Keratinocyte (primary cell): ENCODE measurements at regions not wholly inside any gene's neighbourhood (a gene's known extent, or its start where the extent isn't known, plus 50 kb on each side); places are given as distances from the start of the nearest gene placed in this dataset.

Source experiments
- DNase-seq: peaks from one replicate; pipeline ENCODE4 v3.0.0-alpha.2; 2011; ENCODE audit warnings: low read depth, missing footprints, low spot score
- FAIRE-seq: peaks from 2 replicates; lab custom pipeline; 2011; peaks lifted over from hg19 to GRCh38; lab: Jason Lieb, UNC
- H2AFZ ChIP-seq: 2 replicates; pipeline ENCODE4 v1.6.0; 2012; ENCODE audit warnings: low read length, control low read depth, inconsistent platforms; ENCODE audit not compliant: control insufficient read depth
- H3K27ac ChIP-seq: 2 replicates; pipeline ENCODE4 v1.5.1; 2011; ENCODE audit warnings: low read length; ENCODE audit not compliant: control insufficient read depth, insufficient read depth
- H3K27me3 ChIP-seq: 3 replicates; pipeline ENCODE4 v1.6.0; 2011; ENCODE audit warnings: low read length; ENCODE audit not compliant: control insufficient read depth, insufficient read depth; ENCODE audit errors: extremely low read depth
- H3K36me3 ChIP-seq, 2 experiments: 2 replicates in 1 of 2; 3 replicates in 1 of 2; pipeline ENCODE4 v1.5.1; 2011; ENCODE audit warnings: low read length in 2 of 2, mild to moderate bottlenecking in 1 of 2; ENCODE audit not compliant: control insufficient read depth in 2 of 2, insufficient read depth in 2 of 2; ENCODE audit errors: extremely low read depth in 1 of 2
- H3K4me1 ChIP-seq: 3 replicates; pipeline ENCODE4 v1.5.1; 2011; ENCODE audit warnings: low read length; ENCODE audit not compliant: control insufficient read depth, insufficient read depth; ENCODE audit errors: extremely low read depth
- H3K4me2 ChIP-seq: 3 replicates; pipeline ENCODE4 v1.6.0; 2011; ENCODE audit warnings: low read depth, low read length; ENCODE audit not compliant: control insufficient read depth, insufficient read depth; ENCODE audit errors: extremely low read depth
- H3K4me3 ChIP-seq, 3 experiments: fragments of 200-600 bp in 1 of 3; sonication (generic) in 1 of 3; 2 replicates in 2 of 3; 3 replicates in 1 of 3; pipeline ENCODE4 v1.5.1; 2011 to 2016; ENCODE audit warnings: low read length in 3 of 3, mild to moderate bottlenecking in 3 of 3, control low read depth in 2 of 3, inconsistent platforms in 1 of 3, low read depth in 1 of 3, mixed read lengths in 1 of 3, mixed run types in 1 of 3, moderate library complexity in 1 of 3; ENCODE audit not compliant: control insufficient read depth in 2 of 3, insufficient read depth in 2 of 3; ENCODE audit errors: extremely low read depth in 1 of 3
- H3K79me2 ChIP-seq: 2 replicates; pipeline ENCODE4 v1.6.0; 2012; ENCODE audit warnings: low read length; ENCODE audit not compliant: control insufficient read depth, insufficient read depth
- H3K9ac ChIP-seq: 3 replicates; pipeline ENCODE4 v1.6.0; 2011; ENCODE audit warnings: low read length; ENCODE audit not compliant: control insufficient read depth, insufficient read depth; ENCODE audit errors: extremely low read depth
- H3K9me1 ChIP-seq: 3 replicates; pipeline ENCODE4 v1.6.0; 2011; ENCODE audit warnings: low read length; ENCODE audit not compliant: control insufficient read depth, insufficient read depth; ENCODE audit errors: extremely low read depth
- H3K9me3 ChIP-seq: 2 replicates; pipeline ENCODE4 v1.5.1; 2012; ENCODE audit warnings: low read depth, low read length; ENCODE audit not compliant: control insufficient read depth
- H4K20me1 ChIP-seq: 3 replicates; pipeline ENCODE4 v1.6.0; 2011; ENCODE audit warnings: low read length; ENCODE audit not compliant: control insufficient read depth, insufficient read depth; ENCODE audit errors: extremely low read depth
- EZH2 ChIP-seq: IDR thresholded peaks from one replicate; pipeline ENCODE4 v1.6.1; 2012; ENCODE audit warnings: inconsistent platforms, mild to moderate bottlenecking, low read length, moderate library complexity
- dilution Hi-C: fragments of 300-500 bp; cut with MboI; formaldehyde crosslinking; loops from one replicate; pipeline ENCODE4 v1.7.0; 2020; ENCODE audit warnings: low sequenced_read_pairs; ENCODE audit not compliant: extremely low pct_ligation_motif_present
- TF ChIP-seq, protein P1 (sequence below), 3 experiments: IDR thresholded peaks in 1 of 3; conservative IDR thresholded peaks in 1 of 3; optimal IDR thresholded peaks in 1 of 3; 2 replicates in 2 of 3; 3 replicates in 1 of 3; pipeline versions ENCODE3 to v1.5.1; 2011; ENCODE audit warnings: low read length in 3 of 3, mild to moderate bottlenecking in 3 of 3, moderate library complexity in 2 of 3, control low read depth in 1 of 3, inconsistent platforms in 1 of 3; ENCODE audit not compliant: insufficient read depth in 2 of 3; ENCODE audit errors: extremely low read depth in 1 of 3

DNA sequence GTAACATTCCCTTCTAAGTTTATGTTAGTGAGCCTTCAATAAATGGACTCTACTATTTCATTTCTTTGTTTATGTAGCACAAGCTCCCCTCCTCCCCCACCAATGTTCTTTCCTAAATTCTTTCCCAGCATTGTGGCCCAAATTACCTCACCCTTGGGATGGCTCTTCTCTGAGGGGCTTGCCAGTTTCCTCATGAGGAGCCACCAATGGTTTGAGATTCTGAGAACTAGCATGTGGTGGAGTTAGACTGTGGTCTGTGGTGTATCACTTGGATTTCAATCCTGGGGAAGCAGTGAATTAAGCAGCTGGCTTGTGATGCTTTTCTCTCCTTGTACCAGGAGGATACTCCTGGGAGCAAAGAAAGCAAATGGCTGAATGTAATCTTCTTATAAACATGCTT is 50.0 kb upstream of the NPHP3 start:
- H3K9ac ChIP-seq = no peak overlapping the region
- no peak overlapping the region for H3K27ac ChIP-seq
- no peak overlapping the region for H2AFZ ChIP-seq
- no peaks in the 10 kb centered on the region for H3K4me1 ChIP-seq
- no peaks in the 10 kb centered on the region for H4K20me1 ChIP-seq
- dilution Hi-C loops = no loop called here
- no peaks in the 10 kb centered on the region for H3K9me1 ChIP-seq
- no peaks in the 10 kb centered on the region for H3K27me3 ChIP-seq
- H3K4me3 ChIP-seq = no peak overlapping the region
- DNase-seq (no peak), FAIRE-seq (no peak)
- no peak for TF ChIP-seq EZH2
- TF ChIP-seq, protein P1, sequence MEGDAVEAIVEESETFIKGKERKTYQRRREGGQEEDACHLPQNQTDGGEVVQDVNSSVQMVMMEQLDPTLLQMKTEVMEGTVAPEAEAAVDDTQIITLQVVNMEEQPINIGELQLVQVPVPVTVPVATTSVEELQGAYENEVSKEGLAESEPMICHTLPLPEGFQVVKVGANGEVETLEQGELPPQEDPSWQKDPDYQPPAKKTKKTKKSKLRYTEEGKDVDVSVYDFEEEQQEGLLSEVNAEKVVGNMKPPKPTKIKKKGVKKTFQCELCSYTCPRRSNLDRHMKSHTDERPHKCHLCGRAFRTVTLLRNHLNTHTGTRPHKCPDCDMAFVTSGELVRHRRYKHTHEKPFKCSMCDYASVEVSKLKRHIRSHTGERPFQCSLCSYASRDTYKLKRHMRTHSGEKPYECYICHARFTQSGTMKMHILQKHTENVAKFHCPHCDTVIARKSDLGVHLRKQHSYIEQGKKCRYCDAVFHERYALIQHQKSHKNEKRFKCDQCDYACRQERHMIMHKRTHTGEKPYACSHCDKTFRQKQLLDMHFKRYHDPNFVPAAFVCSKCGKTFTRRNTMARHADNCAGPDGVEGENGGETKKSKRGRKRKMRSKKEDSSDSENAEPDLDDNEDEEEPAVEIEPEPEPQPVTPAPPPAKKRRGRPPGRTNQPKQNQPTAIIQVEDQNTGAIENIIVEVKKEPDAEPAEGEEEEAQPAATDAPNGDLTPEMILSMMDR (optimal IDR thresholded peaks at IDR 0.05 in 1 of 3, IDR thresholded peaks at IDR 0.05 in 1 of 3, conservative IDR thresholded peaks at IDR 0.05 in 1 of 3; ENCODE audit: extremely low read depth in 1 of 3, insufficient read depth in 2 of 3, low read length in 3 of 3) = no peak
- H3K79me2 ChIP-seq = no peaks in the 10 kb centered on the region
- H3K9me3 ChIP-seq = no peaks in the 10 kb centered on the region
- H3K4me2 ChIP-seq = no peak overlapping the region
- no peaks in the 10 kb centered on the region for H3K36me3 ChIP-seq
